HG03439 (cell line): ENCODE measurements at regions not wholly inside any gene's neighbourhood (a gene's known extent, or its start where the extent isn't known, plus 50 kb on each side); places are given as distances from the start of the nearest gene placed in this dataset.
A peak's percentile ranks its signal among the peaks of the same experiment; 100 is the strongest.

Experiments used
- ATAC-seq: cut with Tn5 transposase; IDR thresholded peaks from one replicate; pipeline ENCODE4 v1.9.1; 2021; ENCODE audit warnings: mild to moderate bottlenecking, moderate library complexity; ENCODE audit not compliant: unreplicated experiment

DNA sequence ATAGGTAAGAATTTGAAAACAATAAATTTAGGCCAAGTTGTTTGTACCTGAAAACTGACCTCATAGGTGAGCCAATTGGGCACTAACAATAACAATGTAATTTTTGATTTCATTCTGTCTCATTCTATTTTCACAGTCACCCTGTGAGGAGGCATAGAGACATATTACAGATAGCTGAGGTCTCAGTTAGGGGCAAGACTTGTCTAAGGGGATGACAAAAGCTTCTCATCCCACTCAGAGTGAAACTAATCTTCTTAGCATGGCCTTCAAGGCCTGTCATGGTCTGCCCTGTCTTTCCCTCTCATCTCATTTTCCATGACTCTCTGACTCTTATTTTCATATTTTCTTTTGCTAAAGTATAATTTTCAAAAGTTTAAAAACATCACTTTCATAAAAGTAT lies 562.0 kb upstream of the TNP1 start:
- no peak for ATAC-seq

DNA sequence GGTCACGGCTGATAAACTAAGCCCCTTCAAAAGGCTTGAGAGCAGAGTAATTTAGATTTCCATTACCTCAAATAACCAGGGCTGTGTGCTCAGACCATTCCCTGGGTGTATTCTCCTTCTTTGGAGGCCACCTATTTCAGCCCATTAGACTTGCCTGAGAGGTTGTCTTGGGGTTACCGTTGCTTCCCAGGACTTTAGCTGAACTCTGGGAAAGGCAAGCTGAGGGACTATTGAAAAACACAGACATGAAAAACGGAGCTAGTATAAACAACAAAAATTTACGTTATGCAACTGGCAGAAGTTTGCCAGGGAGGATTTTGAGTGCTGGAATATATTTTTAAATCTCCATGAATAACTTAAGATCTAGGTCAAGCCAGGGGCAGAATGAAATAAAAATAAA lies 561.0 kb upstream of the TNP1 start:
- no peak for ATAC-seq

DNA sequence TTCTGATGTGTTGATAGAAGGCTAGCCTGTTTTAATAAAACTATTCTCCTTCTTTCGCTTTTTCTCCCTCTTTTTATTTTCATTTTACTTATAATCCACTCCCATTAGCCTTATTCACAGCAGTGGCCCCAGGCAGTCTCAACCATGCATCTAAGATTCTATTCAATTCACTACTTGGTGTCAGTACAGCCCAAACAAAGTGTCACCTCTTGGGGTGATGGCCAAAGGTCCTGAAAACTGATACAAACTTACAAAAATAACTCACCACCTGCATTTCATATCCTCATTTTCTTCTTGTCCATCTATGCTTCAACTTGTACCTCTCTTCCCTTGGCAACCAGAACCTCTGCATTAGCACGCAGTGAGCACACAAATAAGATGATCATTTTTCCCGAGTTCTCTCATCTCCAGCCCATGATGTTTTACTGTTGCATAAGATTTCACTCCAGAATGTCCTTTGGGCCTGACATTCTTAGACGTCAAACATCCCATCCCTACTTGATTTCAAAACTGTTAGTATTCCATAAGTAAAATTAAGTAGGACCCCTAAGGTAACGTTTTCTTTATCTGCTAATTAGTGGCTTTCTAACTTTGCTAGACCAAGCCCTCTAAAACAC lies 559.3 kb upstream of the TNP1 start:
- ATAC-seq: no peak

DNA sequence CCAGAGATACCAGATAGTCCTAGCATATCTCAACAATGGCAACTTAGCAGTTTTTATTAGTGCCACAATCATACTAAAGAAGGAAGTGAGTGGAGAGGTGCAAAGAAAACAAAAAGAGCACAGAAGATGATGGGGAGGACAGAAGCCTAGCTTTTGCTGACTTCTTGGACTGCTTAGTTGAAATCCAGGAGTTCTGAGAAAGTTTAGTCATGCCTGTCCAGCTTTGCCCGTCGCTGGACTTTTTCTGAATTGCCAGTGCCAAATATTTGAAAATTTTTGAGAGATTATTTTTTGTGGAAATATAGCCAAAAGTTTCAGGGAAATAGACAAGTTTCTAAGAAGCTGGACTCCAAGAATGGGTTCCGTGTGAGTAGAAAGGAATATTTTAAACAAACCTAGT lies 558.7 kb upstream of the TNP1 start:
- ATAC-seq: no peak

DNA sequence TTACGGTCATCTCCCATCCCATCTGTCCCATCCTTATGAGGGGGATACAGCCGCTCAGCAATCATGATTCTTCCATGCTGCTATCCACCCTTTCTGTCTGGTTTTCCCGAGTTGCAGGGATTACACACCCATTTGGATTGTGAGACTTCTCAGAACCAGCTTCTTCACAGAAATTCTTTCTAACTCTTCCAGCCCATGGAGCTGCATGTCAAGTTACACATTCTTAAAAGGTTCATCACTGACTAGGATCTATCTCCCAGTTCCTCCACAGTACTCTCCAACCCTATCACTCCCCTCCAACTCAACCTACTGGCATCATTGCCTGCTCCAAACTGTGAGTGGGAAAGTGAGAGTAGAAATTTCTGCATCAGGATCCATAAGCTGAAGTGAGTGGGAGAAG lies 558.2 kb upstream of the TNP1 start:
- no peak for ATAC-seq

DNA sequence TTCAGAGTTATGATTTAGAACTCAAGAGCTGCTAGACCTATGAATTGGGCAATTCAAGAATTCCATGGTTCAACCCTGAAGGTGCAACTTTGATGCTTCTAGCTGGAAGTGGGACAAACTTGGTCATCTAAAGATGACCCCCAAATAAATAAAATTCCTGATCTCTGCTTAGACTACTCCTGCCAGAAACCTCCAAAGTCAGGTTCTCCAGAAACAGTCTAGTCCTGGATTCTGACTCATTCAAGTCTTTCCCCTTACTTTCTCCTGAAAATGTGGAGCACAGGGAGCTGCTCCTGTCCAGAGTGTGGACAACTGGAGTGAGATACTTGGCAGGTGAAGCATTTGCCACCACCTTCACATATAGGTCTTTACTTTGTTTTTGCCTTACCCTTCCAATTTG lies 557.7 kb upstream of the TNP1 start:
- no peak for ATAC-seq

DNA sequence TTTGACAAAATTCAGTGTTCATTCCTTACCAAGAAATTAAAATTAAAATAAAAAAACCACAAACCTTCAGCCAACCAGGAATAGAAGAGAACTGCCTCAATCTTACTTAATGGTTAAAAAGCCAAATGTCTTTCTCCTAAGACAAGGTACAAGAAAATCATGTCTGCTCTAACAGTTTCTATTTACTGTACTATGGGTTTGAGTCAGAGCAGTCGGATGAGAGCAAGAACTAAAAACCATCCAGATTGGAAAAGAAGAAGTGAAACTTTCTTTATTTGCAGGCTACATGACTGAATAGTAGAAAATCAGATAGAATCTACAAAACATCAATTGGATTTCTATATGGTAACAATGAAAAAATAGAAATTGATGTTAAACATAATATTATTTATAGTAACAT lies 555.5 kb upstream of the TNP1 start:
- ATAC-seq: peak; percentile 76

DNA sequence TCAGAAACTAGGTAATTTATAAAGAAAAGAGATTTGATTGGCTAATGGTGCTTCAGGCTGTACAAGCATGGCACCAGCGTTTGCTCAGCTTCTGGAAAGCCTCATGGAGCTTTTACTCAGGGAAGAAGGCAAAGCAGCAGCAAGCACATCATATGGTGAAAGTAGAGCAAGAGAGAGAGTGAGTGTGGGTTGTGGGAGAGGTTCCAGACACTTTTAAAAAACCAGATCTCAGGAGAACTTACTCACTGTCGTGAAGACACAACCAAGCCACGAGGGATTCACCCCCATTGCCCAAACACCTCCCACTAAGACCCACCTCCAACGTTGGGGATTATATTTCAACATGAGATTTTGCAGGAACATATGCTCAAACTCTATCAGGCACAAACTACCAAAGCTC lies 554.6 kb upstream of the TNP1 start:
- no peak for ATAC-seq

DNA sequence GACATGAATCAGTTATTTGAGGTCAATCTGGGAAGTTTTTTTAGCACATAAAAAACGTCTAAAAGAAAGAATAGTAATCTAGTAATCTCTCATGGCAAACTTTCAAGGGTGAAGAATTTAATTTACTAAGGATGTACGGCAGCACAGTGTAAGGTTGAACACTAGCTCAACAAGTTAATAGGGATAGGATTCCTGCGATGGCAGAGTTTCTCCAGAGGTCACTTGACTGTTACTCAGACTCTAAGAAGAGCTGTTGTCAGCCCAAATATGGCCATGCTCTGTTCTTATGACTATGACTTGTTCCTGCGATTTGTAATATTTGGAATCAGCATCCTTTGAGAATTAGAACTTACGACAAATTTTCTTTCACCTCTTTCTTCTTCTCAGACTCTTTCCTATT lies 553.3 kb upstream of the TNP1 start:
- no peak for ATAC-seq

DNA sequence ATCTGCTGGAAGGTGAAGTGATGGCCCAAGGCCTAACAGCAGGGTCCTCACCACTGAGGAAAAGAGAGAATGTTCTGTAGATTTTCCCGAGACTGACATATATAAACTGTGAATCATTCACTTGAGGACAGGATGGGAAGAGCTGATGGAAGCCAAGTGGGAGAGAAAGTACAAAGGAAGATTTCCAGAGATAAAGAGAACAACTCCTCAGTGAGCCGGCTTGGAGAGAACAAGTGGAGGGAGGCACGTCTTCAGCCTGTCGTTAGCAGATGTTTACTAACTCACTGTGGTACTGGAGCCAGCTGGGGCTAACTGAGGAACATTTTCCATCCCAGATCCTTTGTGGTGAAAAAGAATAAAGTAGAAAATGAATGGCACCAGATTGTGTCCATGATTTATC lies 552.9 kb upstream of the TNP1 start:
- no peak for ATAC-seq

DNA sequence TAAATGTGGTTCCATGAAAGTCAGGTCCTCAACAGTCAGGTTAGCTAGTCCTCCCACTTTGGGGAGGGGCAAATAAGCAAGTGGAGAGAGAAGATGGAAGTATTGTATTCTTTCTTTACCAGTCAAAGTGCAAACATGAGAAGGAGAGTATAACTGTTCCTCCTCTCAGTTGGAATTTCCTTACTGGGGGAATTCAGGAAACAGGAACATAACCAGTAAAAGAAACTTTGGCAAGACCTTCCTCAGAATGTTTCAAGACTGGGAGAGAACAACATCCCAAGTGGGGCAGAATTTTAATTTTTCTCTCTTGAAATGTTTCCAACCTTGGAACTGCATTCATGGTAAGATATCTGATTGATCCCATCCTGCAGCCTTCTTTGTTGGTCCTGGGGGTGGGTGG lies 552.4 kb upstream of the TNP1 start:
- no peak for ATAC-seq

DNA sequence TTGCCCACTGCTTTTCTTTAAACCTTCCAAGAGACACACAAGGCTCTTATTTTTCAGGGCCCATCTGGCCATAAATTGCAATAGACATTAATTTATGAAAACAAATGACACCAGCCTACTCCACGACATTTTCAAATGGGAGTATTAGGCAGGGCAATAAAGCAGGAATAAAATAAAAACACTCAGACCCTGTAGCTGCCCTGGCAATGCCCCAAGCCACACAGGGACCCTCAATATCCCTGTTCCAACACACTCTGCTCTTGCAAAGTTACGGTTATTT lies 550.8 kb upstream of the TNP1 start:
- no peak for ATAC-seq

DNA sequence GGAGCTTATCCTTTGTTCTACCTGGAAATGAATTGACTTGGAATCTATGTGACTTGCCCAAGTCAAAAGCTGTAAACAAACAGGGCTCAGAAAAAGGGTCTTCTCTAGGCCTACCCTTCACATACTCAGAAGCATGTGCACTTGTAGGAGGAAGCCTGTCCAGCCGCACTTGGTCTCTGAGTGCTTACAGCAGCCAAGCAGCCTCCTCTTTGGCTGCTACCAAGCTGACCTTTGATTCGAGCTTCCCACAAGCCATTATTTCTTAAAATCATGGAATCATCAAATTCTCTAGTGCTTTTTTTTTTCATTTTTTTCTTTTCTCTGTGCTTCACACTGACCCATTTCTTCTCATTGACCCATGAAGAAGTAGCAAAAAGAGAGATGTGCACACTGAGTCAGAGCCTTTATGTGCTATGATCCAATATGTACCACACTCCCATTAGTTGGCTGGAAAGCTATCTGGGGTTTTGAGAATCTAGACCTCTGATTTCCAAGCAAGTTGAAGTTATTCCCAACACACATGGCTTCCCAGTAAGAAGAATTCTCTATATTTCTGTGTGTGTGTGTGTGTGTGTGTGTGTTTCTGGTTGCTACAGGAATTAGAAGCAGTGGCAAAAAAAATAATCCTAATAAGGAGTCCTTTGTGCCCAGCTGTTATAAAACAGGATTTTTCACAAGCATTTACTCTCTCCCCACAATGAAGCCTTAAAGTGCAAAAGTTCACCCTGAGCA lies 550.3 kb upstream of the TNP1 start:
- ATAC-seq: no peak

DNA sequence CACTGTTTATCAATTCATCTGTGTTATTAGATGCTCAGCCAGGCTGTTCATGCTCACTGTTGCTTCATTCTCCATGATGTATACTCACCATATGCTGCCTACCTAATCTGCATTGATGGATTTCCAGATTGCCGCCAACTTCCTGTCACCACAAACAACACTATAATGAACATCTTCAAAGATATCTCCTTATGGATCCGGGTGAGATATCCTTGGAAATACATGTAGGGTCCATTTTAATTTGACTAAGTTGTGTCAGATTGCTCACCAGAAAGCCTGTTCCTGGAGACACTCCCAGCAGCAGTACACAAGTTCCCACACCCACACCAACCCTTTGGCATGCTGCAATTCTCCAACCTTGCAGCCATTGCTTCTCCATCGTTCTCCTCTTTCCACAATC lies 547.5 kb upstream of the TNP1 start:
- no peak for ATAC-seq

DNA sequence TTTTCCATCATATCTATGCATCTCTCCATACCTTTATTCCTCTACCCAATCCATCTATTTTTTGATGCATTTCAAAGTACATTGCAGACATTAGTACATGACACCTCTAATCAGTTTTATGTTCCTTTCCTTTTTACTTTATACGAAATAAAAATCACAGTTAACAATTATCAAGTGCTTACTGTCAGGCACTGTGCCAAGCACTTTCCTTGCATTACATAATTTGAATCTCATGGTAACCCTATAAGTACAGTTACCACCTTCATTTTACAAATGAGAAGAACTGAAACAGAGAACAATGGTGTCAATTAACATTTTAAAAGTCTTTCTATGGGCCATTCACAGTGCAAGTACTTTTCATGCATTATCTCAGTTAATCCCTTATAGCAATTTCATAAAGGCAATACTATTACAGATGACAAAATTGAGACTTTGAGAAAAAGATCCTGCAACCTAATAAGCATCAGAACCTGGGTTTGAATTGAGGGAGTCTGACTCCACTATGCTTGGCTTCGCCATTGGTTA lies 544.4 kb upstream of the TNP1 start:
- no peak for ATAC-seq

DNA sequence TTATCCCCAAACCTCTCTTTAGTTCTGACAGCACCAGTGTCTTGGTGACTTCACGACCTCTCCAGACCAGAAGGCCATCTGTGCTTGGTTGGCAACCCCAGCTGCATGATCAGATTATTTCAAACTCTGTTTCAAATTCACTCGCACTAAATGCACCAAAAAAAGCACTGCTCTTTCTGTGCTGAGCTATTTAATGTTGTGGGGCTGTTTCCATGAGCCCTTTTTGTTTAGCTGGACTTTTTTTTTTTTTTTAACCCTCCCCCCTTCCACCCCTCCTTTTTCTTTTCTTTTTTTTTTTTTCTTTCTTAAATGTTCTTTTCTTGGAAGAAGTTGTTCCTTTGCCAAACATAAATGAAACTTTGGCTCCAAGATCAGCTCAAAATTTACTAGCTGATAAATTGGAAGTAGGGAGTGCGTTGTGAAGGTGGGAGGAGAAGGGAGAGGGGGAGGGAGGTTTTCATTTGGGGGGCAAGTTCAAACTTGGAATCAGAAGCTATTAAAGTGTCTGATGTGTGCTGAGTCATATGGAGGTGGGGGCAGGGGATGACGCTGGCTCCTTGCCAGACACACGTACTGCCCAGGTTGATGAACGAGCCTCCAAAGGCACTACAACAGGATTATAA lies 543.0 kb upstream of the TNP1 start:
- ATAC-seq: no peak

DNA sequence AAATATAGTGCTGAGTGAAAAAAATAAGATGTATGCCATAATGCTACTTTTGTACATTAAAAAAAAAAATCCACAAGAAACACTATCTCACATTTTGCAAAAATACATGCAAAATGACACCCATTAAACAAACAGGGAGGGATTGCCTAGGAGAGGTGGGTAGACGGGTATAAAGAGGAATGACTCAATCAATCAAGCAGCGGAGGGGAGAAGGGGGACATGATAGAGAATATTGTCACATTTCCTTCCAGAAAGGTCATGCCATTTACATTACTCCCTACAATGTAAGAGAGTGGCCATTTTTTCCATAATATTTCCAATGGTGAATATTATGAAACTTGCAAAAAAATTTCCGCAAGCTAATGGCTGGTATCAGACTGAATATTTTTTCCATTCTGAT lies 542.3 kb upstream of the TNP1 start:
- ATAC-seq: no peak

DNA sequence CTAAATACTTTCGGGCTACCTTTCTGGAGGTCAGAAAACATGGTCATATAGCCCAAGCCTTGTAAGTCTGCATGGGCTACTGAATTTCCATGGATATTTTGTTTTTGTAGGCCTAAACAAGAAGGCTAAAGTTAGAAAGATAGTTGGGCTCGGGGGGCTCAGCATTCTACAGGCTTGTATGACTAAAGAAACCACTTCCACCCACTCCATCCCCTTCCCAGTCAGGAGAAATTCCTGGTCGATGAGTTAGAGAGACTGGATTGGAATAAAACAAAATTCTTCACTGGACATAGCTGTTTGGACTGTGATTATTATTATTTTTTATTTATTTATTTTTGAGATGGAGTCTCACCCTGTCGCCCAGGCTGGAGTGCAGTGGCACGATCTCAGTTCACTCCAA lies 539.4 kb upstream of the TNP1 start:
- ATAC-seq: no peak

DNA sequence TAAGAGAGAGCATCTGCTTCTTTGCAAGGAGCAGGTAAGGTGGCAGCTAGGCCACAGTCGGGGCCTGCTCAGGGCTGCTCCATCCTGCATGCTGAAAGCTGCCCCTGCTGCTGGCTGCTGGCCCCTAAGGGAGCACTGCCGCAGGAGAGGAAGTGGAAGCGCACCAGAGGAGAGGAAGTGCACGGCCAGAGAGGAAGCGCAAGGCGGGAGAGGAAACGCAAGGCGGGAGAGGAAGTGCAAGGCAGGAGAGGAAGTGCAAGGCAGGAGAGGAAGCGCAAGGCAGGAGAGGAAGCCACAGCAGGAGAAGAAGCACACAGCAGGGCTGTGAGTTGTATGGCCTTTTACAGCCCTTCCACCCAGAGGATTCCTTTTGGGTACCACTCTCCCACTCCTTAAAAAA lies 539.0 kb upstream of the TNP1 start:
- ATAC-seq: no peak

DNA sequence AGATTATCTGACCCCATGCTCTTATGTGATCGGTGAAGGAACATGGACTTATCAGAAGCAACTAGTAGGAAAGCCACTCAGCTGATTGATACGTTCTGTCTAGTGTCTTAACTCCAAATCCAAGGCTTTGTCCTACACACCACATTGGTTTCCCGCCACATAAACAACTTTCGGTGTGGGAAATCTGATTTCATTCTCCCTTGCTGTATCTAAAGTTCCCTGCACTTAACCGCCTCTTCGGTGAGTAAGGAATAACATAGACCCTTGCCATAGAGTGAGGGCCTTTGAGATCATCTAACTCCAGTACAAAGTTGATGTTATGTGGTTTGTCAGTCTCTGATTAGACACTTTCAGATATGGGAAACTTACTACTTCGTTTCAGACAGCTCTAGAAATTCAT lies 538.2 kb upstream of the TNP1 start:
- ATAC-seq: no peak

DNA sequence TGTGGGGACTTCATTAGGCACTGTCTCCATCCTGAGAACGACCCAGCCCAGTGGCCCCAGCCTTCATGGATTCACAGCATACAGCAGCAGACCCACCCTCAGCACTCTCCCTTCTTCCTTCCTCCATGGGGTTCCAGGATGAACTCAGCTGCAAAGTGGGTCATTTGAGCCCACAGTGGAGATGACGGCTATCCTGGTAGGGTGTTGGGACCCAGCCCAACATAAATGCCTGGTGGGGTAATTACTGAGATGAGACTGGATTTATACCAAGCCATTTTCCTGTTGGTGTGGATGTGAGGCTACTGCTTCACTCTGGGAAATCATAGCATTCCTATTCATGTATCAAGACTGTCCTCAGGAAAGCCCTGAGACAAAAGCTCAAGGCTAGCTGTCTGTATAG lies 536.7 kb upstream of the TNP1 start:
- ATAC-seq: no peak

DNA sequence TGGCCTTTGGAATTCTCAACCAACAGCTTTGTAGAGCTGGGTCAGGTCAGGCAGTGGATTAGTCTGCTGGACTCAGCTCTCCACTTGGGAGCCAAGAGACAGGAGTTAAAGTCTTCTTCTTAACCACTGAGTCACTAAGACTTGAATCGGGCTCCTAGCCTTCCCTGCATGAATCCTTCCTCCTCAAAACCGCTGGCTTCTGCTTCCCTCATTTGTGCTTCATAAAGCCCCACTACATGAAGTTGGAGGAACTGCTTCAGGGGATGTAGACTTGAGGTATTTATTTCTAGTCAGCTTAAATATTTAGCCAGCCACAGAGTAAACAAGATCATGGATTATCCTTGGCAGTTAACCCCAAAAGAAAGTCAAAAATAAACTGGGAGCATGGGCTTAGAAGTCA lies 536.3 kb upstream of the TNP1 start:
- ATAC-seq: no peak
